Peyer's patch (tissue), 4 donors: ENCODE measurements at regions not wholly inside any gene's neighbourhood (a gene's known extent, or its start where the extent isn't known, plus 50 kb on each side); places are given as distances from the start of the nearest gene placed in this dataset.

Source experiments
- POLR2A ChIP-seq, 2 donors: fragments of 450-650 bp; IDR thresholded peaks; one replicate each; pipeline ENCODE4 v1.5.1; 2017; ENCODE audit warnings: antibody characterized with exemption in 2 of 2, mild to moderate bottlenecking in 2 of 2, moderate library complexity in 2 of 2
- TF ChIP-seq, protein P1 (sequence below), 6 experiments: fragments of 450-650 bp in 4 of 6; fragments of 200-600 bp in 2 of 6; sonication (generic) in 1 of 6; IDR thresholded peaks; one replicate each; pipeline ENCODE4 v1.5.1; 2017 to 2019; ENCODE audit warnings: antibody characterized with exemption in 6 of 6, mild to moderate bottlenecking in 3 of 6, moderate library complexity in 1 of 6

DNA sequence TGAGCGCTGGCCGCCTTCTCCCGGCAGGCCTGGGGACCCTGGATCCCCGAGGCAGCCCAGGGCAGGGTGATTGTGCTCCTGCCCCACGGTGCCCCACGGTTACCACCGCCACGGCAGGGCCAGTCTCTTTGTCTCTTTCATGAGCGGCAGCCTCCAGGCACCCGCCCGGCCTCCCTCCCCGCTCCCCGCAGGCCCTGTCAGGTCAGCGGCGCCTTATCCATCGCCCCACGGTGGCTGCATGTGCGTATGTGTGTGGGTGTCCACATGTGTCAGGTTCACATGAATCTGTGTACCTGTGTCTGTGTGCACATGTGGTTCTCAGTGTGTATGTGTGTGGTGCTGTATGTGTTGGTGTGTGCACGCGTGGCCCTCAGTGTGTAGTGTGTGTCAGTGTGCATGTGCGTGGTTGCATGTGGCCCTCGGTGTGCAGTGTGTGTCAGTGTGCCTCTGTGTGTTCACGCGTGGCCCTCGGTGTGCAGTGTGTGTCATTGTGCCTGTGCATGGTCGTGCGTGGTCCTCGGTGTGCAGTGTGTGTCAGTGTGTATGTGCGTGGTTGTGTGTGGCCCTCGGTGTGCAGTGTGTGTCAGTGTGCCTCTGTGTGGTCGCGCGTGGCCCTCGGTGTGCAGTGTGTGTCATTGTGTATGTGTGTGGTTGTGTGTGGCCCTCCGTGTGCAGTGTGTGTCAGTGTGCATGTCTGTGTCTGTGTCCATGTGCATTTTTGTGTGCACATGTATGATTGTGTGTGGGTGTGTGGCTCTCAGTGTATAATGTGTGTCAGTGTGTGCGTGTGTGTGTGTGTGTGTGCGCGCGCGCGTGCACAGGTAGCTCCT is 239.2 kb upstream of the GSE1 start:
- TF ChIP-seq, protein P1, sequence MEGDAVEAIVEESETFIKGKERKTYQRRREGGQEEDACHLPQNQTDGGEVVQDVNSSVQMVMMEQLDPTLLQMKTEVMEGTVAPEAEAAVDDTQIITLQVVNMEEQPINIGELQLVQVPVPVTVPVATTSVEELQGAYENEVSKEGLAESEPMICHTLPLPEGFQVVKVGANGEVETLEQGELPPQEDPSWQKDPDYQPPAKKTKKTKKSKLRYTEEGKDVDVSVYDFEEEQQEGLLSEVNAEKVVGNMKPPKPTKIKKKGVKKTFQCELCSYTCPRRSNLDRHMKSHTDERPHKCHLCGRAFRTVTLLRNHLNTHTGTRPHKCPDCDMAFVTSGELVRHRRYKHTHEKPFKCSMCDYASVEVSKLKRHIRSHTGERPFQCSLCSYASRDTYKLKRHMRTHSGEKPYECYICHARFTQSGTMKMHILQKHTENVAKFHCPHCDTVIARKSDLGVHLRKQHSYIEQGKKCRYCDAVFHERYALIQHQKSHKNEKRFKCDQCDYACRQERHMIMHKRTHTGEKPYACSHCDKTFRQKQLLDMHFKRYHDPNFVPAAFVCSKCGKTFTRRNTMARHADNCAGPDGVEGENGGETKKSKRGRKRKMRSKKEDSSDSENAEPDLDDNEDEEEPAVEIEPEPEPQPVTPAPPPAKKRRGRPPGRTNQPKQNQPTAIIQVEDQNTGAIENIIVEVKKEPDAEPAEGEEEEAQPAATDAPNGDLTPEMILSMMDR (IDR thresholded peaks at IDR 0.05) = no peak
- TF ChIP-seq POLR2A (IDR thresholded peaks at IDR 0.05) = no peak
